ENCODE measurements at regions not wholly inside any gene's neighbourhood (a gene's known extent, or its start where the extent isn't known, plus 50 kb on each side); places are given as distances from the start of the nearest gene placed in this dataset.

- Histone ChIP-seq H3K9ac (ENCODE audit: control insufficient read depth, insufficient read depth, low read length) (no peak overlapping the region), H4K20me1 (ENCODE audit: control insufficient read depth, insufficient read depth) (no peaks in the 10 kb centered on the region), H3K79me2 (ENCODE audit: control insufficient read depth, insufficient read depth, low read length) (no peaks in the 10 kb centered on the region), H3K4me2 (ENCODE audit: control insufficient read depth, insufficient read depth) (no peak overlapping the region), H3K4me3 (no peak overlapping the region), H3K36me3 (ENCODE audit: control insufficient read depth in 2 of 2, insufficient read depth in 2 of 2, low read length in 1 of 2) (no peaks in the 10 kb centered on the region), H3K27me3 (replicated peaks in 1 of 2; ENCODE audit: control insufficient read depth in 2 of 2, insufficient read depth in 2 of 2, low read length in 1 of 2) (no peaks in the 10 kb centered on the region), H3K9me3 (replicated peaks; ENCODE audit: control insufficient read depth, insufficient read depth, low read length) (no peaks in the 10 kb centered on the region; the same call in 2 of the 3 replicates), H3K4me1 (ENCODE audit: control insufficient read depth, insufficient read depth, low read length) (0 out of 2 replicates have a peak, but pooled peaks cover under 1% of the 10 kb centered on the region), H3K27ac (ENCODE audit: control insufficient read depth, insufficient read depth) (no peak overlapping the region), H2AFZ (ENCODE audit: control insufficient read depth, low read depth, low read length) (no peak overlapping the region)
- 38% methylated on average over 5 of the region's 5 CpGs for WGBS (ENCODE audit: insufficient coverage, insufficient replicate concordance, low lambda C conversion rate, missing lambda C conversion rate)
- CTCF ChIA-PET: interaction anchor here (0.7 to 1.4 kb wide), 3 partner anchors 12 to 1262 kb away, joined by 3 to 4 read pairs (median 3); no protein-coding TSS in a partner anchor
- POLR2A ChIA-PET: no interaction called here
- in situ Hi-C loops (cut with MboI): no loop called here
- no peak for FAIRE-seq
- RAD21 ChIA-PET (ENCODE audit: unreplicated experiment): no interaction called here
- intact Hi-C loops (cut with micrococcal nuclease; ENCODE audit: unreplicated experiment): loop anchor here (10.0 kb wide), 1 partner anchor 283 kb away; no protein-coding TSS in a partner anchor
- BruUV-seq (replicated peaks): no TSS peak
- SMC1A ChIA-PET (ENCODE audit: uncharacterized antibody, unreplicated experiment): interaction anchor here (2.9 kb wide), 1 partner anchor 87 kb away, joined by 8 read pairs; no protein-coding TSS in a partner anchor
- no peak for ATAC-seq
- no peak for DNase-seq (ENCODE audit: low read depth, low spot score)
- TF ChIP-seq, protein P1, sequence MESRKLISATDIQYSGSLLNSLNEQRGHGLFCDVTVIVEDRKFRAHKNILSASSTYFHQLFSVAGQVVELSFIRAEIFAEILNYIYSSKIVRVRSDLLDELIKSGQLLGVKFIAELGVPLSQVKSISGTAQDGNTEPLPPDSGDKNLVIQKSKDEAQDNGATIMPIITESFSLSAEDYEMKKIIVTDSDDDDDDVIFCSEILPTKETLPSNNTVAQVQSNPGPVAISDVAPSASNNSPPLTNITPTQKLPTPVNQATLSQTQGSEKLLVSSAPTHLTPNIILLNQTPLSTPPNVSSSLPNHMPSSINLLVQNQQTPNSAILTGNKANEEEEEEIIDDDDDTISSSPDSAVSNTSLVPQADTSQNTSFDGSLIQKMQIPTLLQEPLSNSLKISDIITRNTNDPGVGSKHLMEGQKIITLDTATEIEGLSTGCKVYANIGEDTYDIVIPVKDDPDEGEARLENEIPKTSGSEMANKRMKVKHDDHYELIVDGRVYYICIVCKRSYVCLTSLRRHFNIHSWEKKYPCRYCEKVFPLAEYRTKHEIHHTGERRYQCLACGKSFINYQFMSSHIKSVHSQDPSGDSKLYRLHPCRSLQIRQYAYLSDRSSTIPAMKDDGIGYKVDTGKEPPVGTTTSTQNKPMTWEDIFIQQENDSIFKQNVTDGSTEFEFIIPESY (IDR thresholded peaks at IDR 0.05): no peak
- TF ChIP-seq SMAD5 (IDR thresholded peaks at IDR 0.05; ENCODE audit: low read depth): no peak
- TF ChIP-seq CBX3 (IDR thresholded peaks at IDR 0.05; ENCODE audit: borderline replicate concordance, low read depth): no peak
- no peak for TF ChIP-seq ZBED1 (IDR thresholded peaks at IDR 0.05; ENCODE audit: borderline replicate concordance)
- TF ChIP-seq, protein P2, sequence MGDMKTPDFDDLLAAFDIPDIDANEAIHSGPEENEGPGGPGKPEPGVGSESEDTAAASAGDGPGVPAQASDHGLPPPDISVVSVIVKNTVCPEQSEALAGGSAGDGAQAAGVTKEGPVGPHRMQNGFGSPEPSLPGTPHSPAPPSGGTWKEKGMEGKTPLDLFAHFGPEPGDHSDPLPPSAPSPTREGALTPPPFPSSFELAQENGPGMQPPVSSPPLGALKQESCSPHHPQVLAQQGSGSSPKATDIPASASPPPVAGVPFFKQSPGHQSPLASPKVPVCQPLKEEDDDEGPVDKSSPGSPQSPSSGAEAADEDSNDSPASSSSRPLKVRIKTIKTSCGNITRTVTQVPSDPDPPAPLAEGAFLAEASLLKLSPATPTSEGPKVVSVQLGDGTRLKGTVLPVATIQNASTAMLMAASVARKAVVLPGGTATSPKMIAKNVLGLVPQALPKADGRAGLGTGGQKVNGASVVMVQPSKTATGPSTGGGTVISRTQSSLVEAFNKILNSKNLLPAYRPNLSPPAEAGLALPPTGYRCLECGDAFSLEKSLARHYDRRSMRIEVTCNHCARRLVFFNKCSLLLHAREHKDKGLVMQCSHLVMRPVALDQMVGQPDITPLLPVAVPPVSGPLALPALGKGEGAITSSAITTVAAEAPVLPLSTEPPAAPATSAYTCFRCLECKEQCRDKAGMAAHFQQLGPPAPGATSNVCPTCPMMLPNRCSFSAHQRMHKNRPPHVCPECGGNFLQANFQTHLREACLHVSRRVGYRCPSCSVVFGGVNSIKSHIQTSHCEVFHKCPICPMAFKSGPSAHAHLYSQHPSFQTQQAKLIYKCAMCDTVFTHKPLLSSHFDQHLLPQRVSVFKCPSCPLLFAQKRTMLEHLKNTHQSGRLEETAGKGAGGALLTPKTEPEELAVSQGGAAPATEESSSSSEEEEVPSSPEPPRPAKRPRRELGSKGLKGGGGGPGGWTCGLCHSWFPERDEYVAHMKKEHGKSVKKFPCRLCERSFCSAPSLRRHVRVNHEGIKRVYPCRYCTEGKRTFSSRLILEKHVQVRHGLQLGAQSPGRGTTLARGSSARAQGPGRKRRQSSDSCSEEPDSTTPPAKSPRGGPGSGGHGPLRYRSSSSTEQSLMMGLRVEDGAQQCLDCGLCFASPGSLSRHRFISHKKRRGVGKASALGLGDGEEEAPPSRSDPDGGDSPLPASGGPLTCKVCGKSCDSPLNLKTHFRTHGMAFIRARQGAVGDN (IDR thresholded peaks at IDR 0.05): no peak
- TF ChIP-seq, protein P3, sequence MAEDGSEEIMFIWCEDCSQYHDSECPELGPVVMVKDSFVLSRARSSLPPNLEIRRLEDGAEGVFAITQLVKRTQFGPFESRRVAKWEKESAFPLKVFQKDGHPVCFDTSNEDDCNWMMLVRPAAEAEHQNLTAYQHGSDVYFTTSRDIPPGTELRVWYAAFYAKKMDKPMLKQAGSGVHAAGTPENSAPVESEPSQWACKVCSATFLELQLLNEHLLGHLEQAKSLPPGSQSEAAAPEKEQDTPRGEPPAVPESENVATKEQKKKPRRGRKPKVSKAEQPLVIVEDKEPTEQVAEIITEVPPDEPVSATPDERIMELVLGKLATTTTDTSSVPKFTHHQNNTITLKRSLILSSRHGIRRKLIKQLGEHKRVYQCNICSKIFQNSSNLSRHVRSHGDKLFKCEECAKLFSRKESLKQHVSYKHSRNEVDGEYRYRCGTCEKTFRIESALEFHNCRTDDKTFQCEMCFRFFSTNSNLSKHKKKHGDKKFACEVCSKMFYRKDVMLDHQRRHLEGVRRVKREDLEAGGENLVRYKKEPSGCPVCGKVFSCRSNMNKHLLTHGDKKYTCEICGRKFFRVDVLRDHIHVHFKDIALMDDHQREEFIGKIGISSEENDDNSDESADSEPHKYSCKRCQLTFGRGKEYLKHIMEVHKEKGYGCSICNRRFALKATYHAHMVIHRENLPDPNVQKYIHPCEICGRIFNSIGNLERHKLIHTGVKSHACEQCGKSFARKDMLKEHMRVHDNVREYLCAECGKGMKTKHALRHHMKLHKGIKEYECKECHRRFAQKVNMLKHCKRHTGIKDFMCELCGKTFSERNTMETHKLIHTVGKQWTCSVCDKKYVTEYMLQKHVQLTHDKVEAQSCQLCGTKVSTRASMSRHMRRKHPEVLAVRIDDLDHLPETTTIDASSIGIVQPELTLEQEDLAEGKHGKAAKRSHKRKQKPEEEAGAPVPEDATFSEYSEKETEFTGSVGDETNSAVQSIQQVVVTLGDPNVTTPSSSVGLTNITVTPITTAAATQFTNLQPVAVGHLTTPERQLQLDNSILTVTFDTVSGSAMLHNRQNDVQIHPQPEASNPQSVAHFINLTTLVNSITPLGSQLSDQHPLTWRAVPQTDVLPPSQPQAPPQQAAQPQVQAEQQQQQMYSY (CRISPR knock-in tag; IDR thresholded peaks at IDR 0.05): no peak
- TF ChIP-seq POLR2AphosphoS2 (IDR thresholded peaks at IDR 0.05; ENCODE audit: low read depth, low read length): no peak
- no peak for TF ChIP-seq REST (IDR thresholded peaks at IDR 0.05; ENCODE audit: low read depth, low read length)
These were observed 95.9 kb upstream of the GNAQ start for GRCh38 chr9:78127279-78128225.
